UCSD-AML1 (cell line): ENCODE measurements at regions not wholly inside any gene's neighbourhood (a gene's known extent, or its start where the extent isn't known, plus 50 kb on each side); places are given as distances from the start of the nearest gene placed in this dataset.

Experiments
- DNase-seq: peaks from one replicate; lab custom pipeline; 2025; ENCODE audit not compliant: unreplicated experiment; lab: John Stamatoyannopoulos, UW

- DNase-seq, result no peak
Measured at GRCh38 chr11:104286129-104286528, 122.2 kb upstream of the PDGFD start.

- DNase-seq, result no peak
Measured at GRCh38 chr11:104279587-104279986, 115.6 kb upstream of the PDGFD start.

GRCh38 chr11:104275992-104276391 lies 112.0 kb upstream of the PDGFD start:
- no peak for DNase-seq

GRCh38 chr11:104260456-104260855 lies 96.5 kb upstream of the PDGFD start:
- DNase-seq, result no peak

GRCh38 chr11:104259121-104259610 lies 95.2 kb upstream of the PDGFD start:
- no peak for DNase-seq

- DNase-seq, result no peak
Measured at GRCh38 chr11:104256525-104256924, 92.6 kb upstream of the PDGFD start.

- DNase-seq, result peak; percentile 46
Measured at GRCh38 chr11:104254347-104254746, 90.4 kb upstream of the PDGFD start.

- no peak for DNase-seq
Measured at GRCh38 chr11:104246590-104246989, 82.6 kb upstream of the PDGFD start.

GRCh38 chr11:104238916-104239315 lies 75.0 kb upstream of the PDGFD start:
- DNase-seq, result no peak

GRCh38 chr11:104225047-104225446 lies 61.1 kb upstream of the PDGFD start:
- no peak for DNase-seq

GRCh38 chr11:104222464-104222863 lies 58.5 kb upstream of the PDGFD start:
- DNase-seq, result no peak

- DNase-seq, result no peak
Measured at GRCh38 chr11:104221455-104221854, 57.5 kb upstream of the PDGFD start.

- no peak for DNase-seq
Measured at GRCh38 chr11:104219096-104219495, 55.1 kb upstream of the PDGFD start.

- DNase-seq, result no peak
Measured at GRCh38 chr11:104214517-104214916, 50.6 kb upstream of the PDGFD start.
